DMS153 treated with DMSO at 0.1 percent for 48 hours (cell line): ENCODE measurements at regions not wholly inside any gene's neighbourhood (a gene's known extent, or its start where the extent isn't known, plus 50 kb on each side); places are given as distances from the start of the nearest gene placed in this dataset.
"Not testable (repeated sequence)": the region's sequence is repeated elsewhere in the genome, so short reads cannot be mapped to it uniquely, and the experiment has no call there.

ENCODE experiments used
- DNase-seq: peaks from one replicate; lab custom pipeline; 2025; ENCODE audit not compliant: unreplicated experiment; lab: John Stamatoyannopoulos, UW

DNA sequence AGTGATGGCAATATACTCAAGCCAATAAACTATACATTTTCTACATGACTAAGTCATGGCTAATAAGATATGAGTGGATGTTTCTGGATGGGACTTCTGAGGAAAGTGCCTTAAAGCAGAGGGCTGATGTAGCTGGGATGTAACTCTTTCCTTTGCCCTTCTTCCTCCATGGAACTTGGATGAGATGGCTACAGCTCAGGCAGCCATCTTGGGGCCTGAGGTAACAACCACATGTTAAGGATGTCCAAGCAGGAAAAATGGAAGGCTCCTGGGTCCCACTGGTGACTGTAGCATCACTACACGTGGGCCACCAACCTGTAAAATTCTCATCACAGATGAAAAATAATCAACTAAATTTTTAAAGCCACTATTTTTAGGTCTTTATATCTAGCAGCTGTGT lies 54.4 kb upstream of the GRIP1 start:
- DNase-seq, result no peak

- DNase-seq, result no peak
Observed at GRCh38 chr12:66733839-66734238, 55.0 kb upstream of the GRIP1 start.

- no peak for DNase-seq
Observed at GRCh38 chr12:66735275-66735674, 56.4 kb upstream of the GRIP1 start.

DNA sequence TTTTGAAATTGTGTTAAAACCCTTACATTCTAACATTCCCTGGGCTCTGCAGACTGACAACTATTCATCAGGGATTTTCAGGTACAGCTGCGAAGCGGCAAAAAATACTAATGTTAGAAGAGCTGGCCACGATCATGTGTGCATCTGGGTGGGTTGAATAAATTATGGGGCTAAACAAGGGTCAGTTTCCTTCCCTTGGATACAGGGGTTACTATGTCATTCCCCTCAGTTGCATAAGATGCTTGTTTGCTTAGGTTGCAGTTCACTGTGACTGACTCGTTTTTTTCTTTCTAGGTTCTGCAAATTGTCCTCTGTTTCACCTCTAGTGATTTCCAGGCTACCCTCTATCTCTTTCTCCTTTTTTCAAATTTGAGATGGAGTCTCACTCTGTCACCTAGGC lies 58.1 kb upstream of the GRIP1 start:
- DNase-seq, result no peak

DNA sequence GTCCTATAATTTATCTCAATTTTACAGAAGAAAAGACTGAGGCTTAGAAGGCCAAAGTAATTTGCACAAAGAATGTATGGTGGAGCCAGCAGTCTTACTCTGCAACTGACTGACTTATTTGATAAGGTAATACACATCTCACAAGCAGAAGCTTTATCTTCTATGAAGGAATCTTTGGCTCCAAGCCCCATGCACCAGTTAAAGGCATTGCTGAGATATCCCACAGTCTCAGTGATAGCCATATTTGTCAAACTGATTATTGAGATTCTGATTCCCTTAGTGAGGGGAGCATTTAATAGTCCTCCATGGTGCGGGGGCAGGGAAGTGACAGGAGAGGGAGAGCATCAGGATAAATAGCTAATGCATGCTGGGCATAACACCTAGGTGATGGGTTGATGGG lies 60.4 kb upstream of the GRIP1 start:
- no peak for DNase-seq

GRCh38 chr12:66739940-66740651 lies 61.2 kb upstream of the GRIP1 start:
- DNase-seq, result no peak

GRCh38 chr12:66740732-66741131 lies 61.9 kb upstream of the GRIP1 start:
- no peak for DNase-seq

GRCh38 chr12:66741919-66742318 lies 63.0 kb upstream of the GRIP1 start:
- DNase-seq, result no peak

- no peak for DNase-seq
Observed at GRCh38 chr12:66742508-66743367, 63.9 kb upstream of the GRIP1 start.

DNA sequence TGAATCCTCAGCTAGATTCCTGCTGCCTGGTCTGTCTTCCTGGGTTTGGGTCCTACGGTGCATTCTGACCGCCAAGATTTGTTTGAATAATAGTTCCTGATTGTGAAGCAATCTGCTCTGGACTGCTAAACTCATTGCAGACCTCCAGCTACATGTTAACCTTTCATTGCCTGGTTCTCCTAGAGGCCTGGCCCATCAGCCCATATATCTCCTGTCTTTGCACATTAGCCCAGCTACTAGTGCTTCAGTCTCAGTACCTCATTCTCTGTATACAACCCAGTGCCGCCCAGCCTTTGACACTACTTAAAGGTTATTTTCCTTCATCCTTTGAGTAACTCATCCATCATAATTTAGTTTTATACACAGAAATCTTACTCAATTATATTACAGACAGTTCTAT lies 65.6 kb upstream of the GRIP1 start:
- DNase-seq, result no peak

GRCh38 chr12:66744956-66745383 lies 66.1 kb upstream of the GRIP1 start:
- peak; percentile 36 for DNase-seq

DNA sequence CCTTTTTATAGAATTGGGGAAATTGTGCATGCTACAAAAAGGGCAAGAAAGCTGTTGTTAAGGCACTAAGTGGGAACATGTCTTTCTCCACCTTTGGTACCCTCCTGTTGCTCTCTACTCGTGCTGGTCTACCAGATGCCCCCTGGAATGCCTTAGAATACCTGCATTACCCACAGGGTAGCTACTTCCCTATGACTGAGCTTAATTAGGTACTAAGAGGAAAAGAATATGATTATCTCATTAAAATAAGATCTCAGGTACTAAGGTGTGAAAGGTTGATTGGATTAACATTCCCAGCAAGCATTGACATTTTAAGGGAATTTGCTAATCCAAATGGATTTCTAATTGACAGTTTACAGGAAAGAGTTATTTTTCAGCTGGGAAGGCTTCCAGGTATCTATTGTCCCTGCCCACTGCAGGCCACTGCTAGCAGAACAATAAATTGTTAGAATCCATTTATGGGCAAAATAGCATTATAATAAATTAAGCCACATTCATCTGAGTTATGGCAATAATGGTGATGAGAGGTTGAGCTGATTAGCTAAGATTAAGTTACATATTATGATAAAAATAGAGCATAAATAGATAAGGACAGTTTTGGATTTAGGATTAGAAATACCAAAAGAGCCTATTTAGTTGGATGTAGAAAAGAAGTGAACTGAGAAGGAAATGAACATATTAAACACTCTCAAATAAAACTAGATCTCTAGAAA lies 67.8 kb upstream of the GRIP1 start:
- DNase-seq, result no peak

GRCh38 chr12:66751432-66752113 lies 72.7 kb upstream of the GRIP1 start:
- no peak for DNase-seq

- no peak for DNase-seq
Observed at GRCh38 chr12:66753810-66754209, 74.9 kb upstream of the GRIP1 start.

- DNase-seq, result no peak
Observed at GRCh38 chr12:66755727-66756395, 77.0 kb upstream of the GRIP1 start.

DNA sequence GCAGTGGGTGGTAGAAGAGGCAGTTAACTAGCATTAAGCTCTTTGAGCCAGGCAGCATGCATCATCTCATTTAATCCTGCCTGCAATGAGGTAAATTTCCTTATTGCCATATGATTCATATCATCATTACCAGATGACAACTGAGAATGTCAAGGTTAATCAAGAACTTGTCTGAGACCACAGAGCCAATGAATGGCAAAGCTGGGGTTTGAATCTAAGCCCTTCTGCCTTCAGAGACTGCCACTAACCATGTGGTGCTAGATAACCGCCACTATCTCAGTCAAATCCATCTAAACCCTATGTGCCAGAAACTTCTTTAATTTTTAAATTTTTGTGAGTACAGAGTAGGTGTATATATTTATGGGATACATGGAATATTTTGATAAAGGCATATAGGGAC lies 77.8 kb upstream of the GRIP1 start:
- no peak for DNase-seq

DNA sequence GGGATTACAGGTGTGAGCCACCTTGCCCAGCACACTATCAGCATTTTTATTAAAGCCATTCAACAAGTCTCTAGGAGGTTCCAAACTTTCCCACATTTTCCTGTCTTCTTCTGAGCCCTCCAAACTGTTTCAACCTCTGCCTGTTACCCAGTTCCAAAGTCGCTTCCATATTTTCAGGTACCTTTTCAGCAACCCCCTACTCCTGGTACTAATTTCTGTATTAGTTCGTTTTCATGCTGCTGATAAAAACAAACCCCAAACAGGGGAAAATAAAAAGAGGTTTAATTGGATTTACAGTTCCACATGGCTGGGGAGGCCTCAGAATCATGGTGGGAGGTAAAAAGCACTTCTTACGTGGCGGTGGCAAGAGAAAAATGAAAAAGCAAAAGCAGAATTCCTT lies 81.2 kb upstream of the GRIP1 start:
- DNase-seq, result not testable (repeated sequence)

- no peak for DNase-seq
Observed at GRCh38 chr12:66763467-66763866, 84.6 kb upstream of the GRIP1 start.

- DNase-seq, result no peak
Observed at GRCh38 chr12:66765204-66765603, 86.3 kb upstream of the GRIP1 start.

DNA sequence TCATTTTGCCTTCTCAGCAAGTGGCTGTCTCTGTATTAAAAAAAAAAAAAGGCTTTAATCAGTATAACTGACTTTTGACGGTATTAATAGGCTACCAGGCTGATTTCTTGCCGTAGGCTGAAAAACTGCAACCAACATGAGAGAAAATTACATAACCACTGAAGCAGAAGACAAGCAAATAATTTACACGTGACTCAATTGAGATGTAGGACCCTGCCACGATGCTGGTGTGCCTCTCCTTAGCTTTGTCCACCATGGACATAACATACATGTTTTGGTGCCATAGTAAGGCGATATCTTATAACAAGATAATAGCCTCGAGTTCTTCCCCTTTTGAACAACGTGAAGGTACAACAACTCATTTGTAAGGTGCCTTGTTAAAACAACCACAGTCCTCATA lies 88.7 kb upstream of the GRIP1 start:
- no peak for DNase-seq

GRCh38 chr12:66768293-66768692 lies 89.4 kb upstream of the GRIP1 start:
- DNase-seq, result no peak
